ENCODE measurements at regions not wholly inside any gene's neighbourhood (a gene's known extent, or its start where the extent isn't known, plus 50 kb on each side); places are given as distances from the start of the nearest gene placed in this dataset.
A peak's percentile ranks its signal among the peaks of the same experiment; 100 is the strongest.
"Not testable (repeated sequence)": the region's sequence is repeated elsewhere in the genome, so short reads cannot be mapped to it uniquely, and the experiment has no call there.

DNA sequence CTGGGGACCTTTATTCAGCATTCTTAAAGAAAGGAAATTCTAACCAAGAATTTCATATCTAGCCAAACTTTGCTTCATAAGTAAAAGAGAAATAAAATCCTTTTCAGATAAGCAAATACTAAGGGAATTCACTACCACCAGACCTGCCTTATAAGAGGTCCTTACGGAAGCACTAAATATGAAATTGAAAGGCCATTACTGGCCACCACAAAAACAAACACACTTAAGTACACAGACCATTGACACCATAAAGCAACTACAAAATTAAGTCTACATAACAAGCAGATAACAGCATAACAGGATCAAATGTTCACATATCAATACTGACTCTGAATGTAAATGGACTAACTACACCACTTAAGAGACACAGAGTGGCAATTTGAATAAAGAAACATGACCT, 361.4 kb upstream of the POU5F2 start:
- H3K4me3 Mint-ChIP-seq = no peak overlapping the region
- H3K27ac Mint-ChIP-seq = peak overlapping the region; percentile 68
- ATAC-seq (replicated peaks) = no peak
- peaks cover 25% of the 10 kb centered on the region for H3K36me3 Mint-ChIP-seq (ENCODE audit: low read depth)
- no peaks in the 10 kb centered on the region for H3K27me3 Mint-ChIP-seq
- peaks cover 47% of the 10 kb centered on the region for H3K4me1 Mint-ChIP-seq
- peaks cover 15% of the 10 kb centered on the region for H3K9me3 Mint-ChIP-seq

GRCh38 chr5:94097384-94097783, 356.0 kb upstream of the POU5F2 start:
- not testable (repeated sequence) for H3K27me3 Mint-ChIP-seq; H3K4me3 Mint-ChIP-seq; ATAC-seq (replicated peaks); H3K27ac Mint-ChIP-seq; H3K36me3 Mint-ChIP-seq (ENCODE audit: low read depth)
- H3K9me3 Mint-ChIP-seq = peaks cover 13% of the 10 kb centered on the region
- H3K4me1 Mint-ChIP-seq = peaks cover 37% of the 10 kb centered on the region

GRCh38 chr5:94094793-94095441, 353.5 kb upstream of the POU5F2 start:
- no peak for ATAC-seq (replicated peaks)
- Mint-ChIP-seq H3K4me1 (peaks cover 30% of the 10 kb centered on the region), H3K9me3 (peaks cover 11% of the 10 kb centered on the region)

DNA sequence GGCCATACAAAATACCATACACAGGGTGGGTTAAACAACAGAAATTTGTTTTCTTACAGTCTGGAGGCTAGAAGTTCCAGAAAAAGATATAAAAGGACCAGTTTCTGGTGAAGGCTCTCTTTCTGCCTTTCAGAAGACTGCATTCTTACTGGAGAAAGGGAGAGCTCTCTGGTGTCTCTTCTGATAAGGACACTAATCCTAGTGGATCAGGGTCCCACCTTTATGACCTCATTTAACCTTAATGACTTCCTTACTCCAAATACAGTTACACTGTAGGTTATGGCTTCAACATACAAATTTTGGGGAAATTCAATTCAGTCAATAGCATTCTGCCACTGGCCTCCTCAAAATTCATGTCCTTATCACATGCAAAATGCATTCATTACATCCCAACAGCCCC, 351.9 kb upstream of the POU5F2 start:
- H3K9me3 Mint-ChIP-seq = peaks cover 10% of the 10 kb centered on the region
- no peak for ATAC-seq (replicated peaks)
- H3K36me3 Mint-ChIP-seq (ENCODE audit: low read depth) = no peaks in the 10 kb centered on the region
- H3K4me1 Mint-ChIP-seq = peaks cover 24% of the 10 kb centered on the region
- no peak overlapping the region for H3K27ac Mint-ChIP-seq
- H3K4me3 Mint-ChIP-seq = no peak overlapping the region
- no peaks in the 10 kb centered on the region for H3K27me3 Mint-ChIP-seq

More at GRCh38 chr5:94094793-94095441, 353.5 kb upstream of the POU5F2 start:
- Mint-ChIP-seq H3K27me3 (no peaks in the 10 kb centered on the region), H3K4me3 (no peak overlapping the region), H3K27ac (no peak overlapping the region), H3K36me3 (ENCODE audit: low read depth) (no peaks in the 10 kb centered on the region)

GRCh38 chr5:94086635-94087034, 345.2 kb upstream of the POU5F2 start:
- ATAC-seq (replicated peaks); H3K9me3 Mint-ChIP-seq; H3K36me3 Mint-ChIP-seq (ENCODE audit: low read depth); H3K4me3 Mint-ChIP-seq; H3K27me3 Mint-ChIP-seq; H3K27ac Mint-ChIP-seq: not testable (repeated sequence)
- peaks cover 13% of the 10 kb centered on the region for H3K4me1 Mint-ChIP-seq

DNA sequence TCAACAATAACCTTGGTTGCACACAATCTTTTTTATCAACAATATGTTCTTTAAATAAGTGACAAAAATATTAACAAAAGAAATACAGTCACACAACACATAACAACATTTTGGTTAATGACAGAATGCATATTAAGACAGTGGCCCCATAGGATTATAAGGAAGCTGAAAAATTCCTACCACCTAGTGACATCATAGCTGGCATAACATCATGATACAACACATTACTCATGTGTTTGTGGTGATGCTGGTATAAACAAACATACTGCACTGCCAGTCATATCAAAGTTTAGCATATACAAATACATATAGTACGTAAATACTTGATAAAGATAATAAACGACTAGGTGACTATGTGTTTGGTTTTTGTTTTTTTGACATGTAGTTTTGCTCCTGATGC, 344.8 kb upstream of the POU5F2 start:
- no peak for ATAC-seq (replicated peaks)
- H3K4me1 Mint-ChIP-seq = peaks cover 17% of the 10 kb centered on the region
- peaks cover 7% of the 10 kb centered on the region for H3K36me3 Mint-ChIP-seq (ENCODE audit: low read depth)
- H3K4me3 Mint-ChIP-seq = no peak overlapping the region
- no peaks in the 10 kb centered on the region for H3K27me3 Mint-ChIP-seq
- H3K9me3 Mint-ChIP-seq = no peaks in the 10 kb centered on the region
- no peak overlapping the region for H3K27ac Mint-ChIP-seq

- H3K27me3 Mint-ChIP-seq = no peaks in the 10 kb centered on the region
- H3K9me3 Mint-ChIP-seq = no peaks in the 10 kb centered on the region
- H3K4me3 Mint-ChIP-seq = no peak overlapping the region
- no peak overlapping the region for H3K27ac Mint-ChIP-seq
- ATAC-seq (replicated peaks) = no peak
- H3K4me1 Mint-ChIP-seq = peaks cover 22% of the 10 kb centered on the region
- peaks cover 7% of the 10 kb centered on the region for H3K36me3 Mint-ChIP-seq (ENCODE audit: low read depth)
These were observed 341.0 kb upstream of the POU5F2 start for GRCh38 chr5:94082405-94082804.

GRCh38 chr5:94081088-94081487, 339.7 kb upstream of the POU5F2 start:
- Mint-ChIP-seq H3K9me3 (no peaks in the 10 kb centered on the region), H3K27ac (no peak overlapping the region), H3K4me1 (peaks cover 22% of the 10 kb centered on the region), H3K4me3 (no peak overlapping the region), H3K36me3 (ENCODE audit: low read depth) (peaks cover 7% of the 10 kb centered on the region), H3K27me3 (no peaks in the 10 kb centered on the region)
- no peak for ATAC-seq (replicated peaks)

GRCh38 chr5:94080390-94080789, 339.0 kb upstream of the POU5F2 start:
- no peaks in the 10 kb centered on the region for H3K9me3 Mint-ChIP-seq
- peaks cover 22% of the 10 kb centered on the region for H3K4me1 Mint-ChIP-seq
- no peak overlapping the region for H3K27ac Mint-ChIP-seq
- H3K27me3 Mint-ChIP-seq = no peaks in the 10 kb centered on the region
- peaks cover 7% of the 10 kb centered on the region for H3K36me3 Mint-ChIP-seq (ENCODE audit: low read depth)
- H3K4me3 Mint-ChIP-seq = no peak overlapping the region
- ATAC-seq (replicated peaks) = no peak

DNA sequence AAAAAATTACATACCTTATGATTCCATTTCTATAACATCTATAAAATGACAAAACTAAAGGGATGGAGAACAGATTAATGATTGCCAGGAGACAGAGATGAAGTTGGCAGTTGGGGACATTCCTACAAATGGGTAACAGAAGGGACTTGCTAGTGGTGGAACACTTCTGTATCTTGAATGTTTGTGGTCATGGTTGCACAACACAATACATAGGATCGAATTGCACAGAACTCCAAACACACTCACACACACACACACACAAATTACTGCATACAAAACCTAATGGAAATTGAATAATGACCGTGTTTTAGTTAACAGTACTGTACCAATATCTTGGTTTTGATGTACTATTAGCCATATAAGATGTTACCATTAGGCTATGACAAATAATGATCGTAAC, 330.7 kb upstream of the POU5F2 start:
- Mint-ChIP-seq H3K27me3 (no peaks in the 10 kb centered on the region), H3K36me3 (ENCODE audit: low read depth) (peaks cover 24% of the 10 kb centered on the region), H3K4me1 (peaks cover 7% of the 10 kb centered on the region), H3K9me3 (peaks cover 3% of the 10 kb centered on the region), H3K4me3 (no peak overlapping the region), H3K27ac (no peak overlapping the region)
- ATAC-seq (replicated peaks) = no peak

- Mint-ChIP-seq H3K4me1 (peaks cover 25% of the 10 kb centered on the region), H3K36me3 (ENCODE audit: low read depth) (peaks cover 40% of the 10 kb centered on the region), H3K27ac (no peak overlapping the region), H3K4me3 (no peak overlapping the region), H3K9me3 (peaks cover 25% of the 10 kb centered on the region), H3K27me3 (no peaks in the 10 kb centered on the region)
- no peak for ATAC-seq (replicated peaks)
These were observed 325.2 kb upstream of the POU5F2 start for GRCh38 chr5:94066437-94067207.

DNA sequence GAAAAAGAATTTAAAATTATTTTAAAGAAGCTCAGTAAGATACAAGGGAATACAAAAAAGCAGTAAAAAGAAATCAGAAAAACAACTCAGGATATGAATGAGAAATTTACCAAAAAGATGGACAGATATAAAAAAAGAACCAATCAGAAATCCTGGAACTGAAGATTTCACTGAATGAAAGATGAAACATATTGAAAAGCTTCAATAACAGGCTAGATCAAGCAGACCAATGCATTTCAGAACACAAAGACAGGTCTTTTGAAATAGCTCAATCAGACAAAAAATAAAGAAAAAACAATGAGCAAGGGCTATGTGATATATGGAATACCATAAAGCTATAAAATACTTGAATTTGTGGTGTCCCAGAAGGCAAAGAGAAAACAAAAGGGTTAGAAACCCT, 322.6 kb upstream of the POU5F2 start:
- no peaks in the 10 kb centered on the region for H3K27me3 Mint-ChIP-seq
- H3K4me3 Mint-ChIP-seq = no peak overlapping the region
- peaks cover 25% of the 10 kb centered on the region for H3K9me3 Mint-ChIP-seq
- no peak for ATAC-seq (replicated peaks)
- peaks cover 47% of the 10 kb centered on the region for H3K36me3 Mint-ChIP-seq (ENCODE audit: low read depth)
- peaks cover 19% of the 10 kb centered on the region for H3K4me1 Mint-ChIP-seq
- H3K27ac Mint-ChIP-seq = no peak overlapping the region

GRCh38 chr5:94057655-94058054, 316.3 kb upstream of the POU5F2 start:
- Mint-ChIP-seq H3K27me3 (no peaks in the 10 kb centered on the region), H3K27ac (no peak overlapping the region), H3K9me3 (no peaks in the 10 kb centered on the region), H3K4me1 (peaks cover 19% of the 10 kb centered on the region), H3K4me3 (no peak overlapping the region), H3K36me3 (ENCODE audit: low read depth) (peaks cover 55% of the 10 kb centered on the region)
- ATAC-seq (replicated peaks) = no peak

DNA sequence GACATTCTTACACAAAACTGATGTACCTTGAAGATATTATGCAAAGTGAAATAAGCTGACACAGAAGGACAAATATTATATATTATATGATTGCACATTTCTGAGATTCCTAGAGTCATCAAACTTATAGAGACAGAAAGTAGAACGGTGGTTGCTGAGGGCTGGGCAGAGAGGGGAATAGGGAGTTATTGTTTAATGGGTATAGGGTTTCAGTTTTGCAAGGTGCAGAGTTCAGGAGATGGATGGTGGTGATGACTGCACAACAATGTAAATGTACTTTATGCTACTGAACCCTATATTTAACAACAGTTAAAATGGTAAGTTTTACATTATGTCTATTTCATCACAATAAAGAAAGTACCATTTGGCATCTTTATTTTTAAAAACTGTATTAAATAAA, 315.8 kb upstream of the POU5F2 start:
- Mint-ChIP-seq H3K9me3 (no peaks in the 10 kb centered on the region), H3K4me1 (peaks cover 18% of the 10 kb centered on the region), H3K4me3 (no peak overlapping the region), H3K36me3 (ENCODE audit: low read depth) (peaks cover 59% of the 10 kb centered on the region), H3K27me3 (no peaks in the 10 kb centered on the region), H3K27ac (no peak overlapping the region)
- ATAC-seq (replicated peaks) = no peak

DNA sequence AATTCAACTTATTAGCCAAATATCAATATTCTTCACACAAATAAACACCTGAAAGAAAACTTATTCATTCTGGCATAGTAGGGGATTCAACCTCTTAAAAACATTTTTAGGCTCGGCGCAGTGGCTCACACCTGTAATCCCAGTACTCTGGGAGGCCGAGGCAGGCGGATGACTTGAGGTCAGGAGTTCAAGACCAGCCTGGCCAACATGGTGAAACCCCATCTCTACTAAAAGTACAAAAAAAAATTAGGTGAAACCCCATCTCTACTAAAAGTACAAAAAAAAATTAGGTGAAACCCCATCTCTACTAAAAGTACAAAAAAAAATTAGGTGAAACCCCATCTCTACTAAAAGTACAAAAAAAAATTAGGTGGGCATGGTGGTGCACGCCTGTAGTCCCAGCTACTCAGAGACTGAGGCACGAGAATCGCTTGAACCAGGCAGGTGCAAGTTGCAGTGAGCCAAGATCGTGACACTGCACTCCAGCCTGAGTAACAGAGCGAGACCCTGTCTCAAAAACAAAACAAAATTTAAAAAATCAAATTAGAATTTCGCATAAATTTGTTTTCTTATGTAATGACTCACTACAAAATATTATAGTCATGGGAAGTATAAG, 308.0 kb upstream of the POU5F2 start:
- H3K27ac Mint-ChIP-seq; H3K4me3 Mint-ChIP-seq; ATAC-seq (replicated peaks); H3K27me3 Mint-ChIP-seq; H3K4me1 Mint-ChIP-seq; H3K9me3 Mint-ChIP-seq: not testable (repeated sequence)
- H3K36me3 Mint-ChIP-seq (ENCODE audit: low read depth) = peaks cover 80% of the 10 kb centered on the region
